HG02840 (cell line): ENCODE measurements at regions not wholly inside any gene's neighbourhood (a gene's known extent, or its start where the extent isn't known, plus 50 kb on each side); places are given as distances from the start of the nearest gene placed in this dataset.

Experiments used
- ATAC-seq: cut with Tn5 transposase; IDR thresholded peaks from one replicate; pipeline ENCODE4 v1.9.1; 2021; ENCODE audit warnings: mild to moderate bottlenecking, moderate library complexity, moderate number of reproducible peaks; ENCODE audit not compliant: unreplicated experiment, low FRiP score

- no peak for ATAC-seq
Measured at GRCh38 chr7:67725423-67725822, 728.8 kb downstream of the TYW1 start.

GRCh38 chr7:67729771-67730170 is 733.1 kb downstream of the TYW1 start:
- ATAC-seq: no peak

GRCh38 chr7:67731704-67732103 is 735.1 kb downstream of the TYW1 start:
- ATAC-seq: no peak

- ATAC-seq: no peak
Measured at GRCh38 chr7:67732898-67733297, 736.3 kb downstream of the TYW1 start.

- no peak for ATAC-seq
Measured at GRCh38 chr7:67738145-67738544, 741.5 kb downstream of the TYW1 start.

GRCh38 chr7:67738958-67739357 is 742.3 kb downstream of the TYW1 start:
- ATAC-seq: no peak

GRCh38 chr7:67743501-67743900 is 746.9 kb downstream of the TYW1 start:
- ATAC-seq: no peak

GRCh38 chr7:67752227-67752626 is 755.6 kb downstream of the TYW1 start:
- no peak for ATAC-seq

GRCh38 chr7:67753891-67754290 is 757.3 kb downstream of the TYW1 start:
- no peak for ATAC-seq

- no peak for ATAC-seq
Measured at GRCh38 chr7:67754651-67755050, 758.0 kb downstream of the TYW1 start.

- ATAC-seq: no peak
Measured at GRCh38 chr7:67758551-67758950, 761.9 kb downstream of the TYW1 start.

GRCh38 chr7:67760971-67761370 is 764.3 kb downstream of the TYW1 start:
- no peak for ATAC-seq

GRCh38 chr7:67762516-67762915 is 765.9 kb downstream of the TYW1 start:
- ATAC-seq: no peak

- no peak for ATAC-seq
Measured at GRCh38 chr7:67764289-67764688, 767.7 kb downstream of the TYW1 start.

GRCh38 chr7:67765481-67766175 is 769.0 kb downstream of the TYW1 start:
- ATAC-seq: no peak

- no peak for ATAC-seq
Measured at GRCh38 chr7:67766906-67767410, 770.3 kb downstream of the TYW1 start.

GRCh38 chr7:67771846-67772605 is 775.4 kb downstream of the TYW1 start:
- ATAC-seq: no peak

GRCh38 chr7:67773081-67773480 is 776.4 kb downstream of the TYW1 start:
- no peak for ATAC-seq

- ATAC-seq: no peak
Measured at GRCh38 chr7:67777119-67777518, 780.5 kb downstream of the TYW1 start.

- no peak for ATAC-seq
Measured at GRCh38 chr7:67781841-67782240, 785.2 kb downstream of the TYW1 start.

GRCh38 chr7:67786021-67786420 is 789.4 kb downstream of the TYW1 start:
- ATAC-seq: no peak

- no peak for ATAC-seq
Measured at GRCh38 chr7:67788669-67789068, 792.0 kb downstream of the TYW1 start.
